Kidney (tissue), 13 donors: ENCODE measurements at regions not wholly inside any gene's neighbourhood (a gene's known extent, or its start where the extent isn't known, plus 50 kb on each side); places are given as distances from the start of the nearest gene placed in this dataset.

Experiments used
- DNase-seq, 5 donors: peaks; one replicate each; pipeline ENCODE4 v3.0.0-alpha.2; 2013 to 2020
- FAIRE-seq: peaks from 2 replicates; lab custom pipeline; 2012; peaks lifted over from hg19 to GRCh38; lab: Jason Lieb, UNC
- H3K27ac ChIP-seq, 2 donors: one replicate each; pipeline ENCODE4 v1.7.0; 2013; ENCODE audit warnings: low read depth in 2 of 2, low read length in 2 of 2, inconsistent platforms in 1 of 2
- H3K27me3 ChIP-seq: one replicate; pipeline ENCODE4 v1.7.1; 2013; ENCODE audit warnings: low read length, inconsistent platforms; ENCODE audit not compliant: control insufficient read depth, insufficient read depth
- H3K36me3 ChIP-seq, 3 donors: one replicate each; pipeline versions ENCODE4 v1.7.0 to v1.7.1; 2013; ENCODE audit warnings: low read length in 3 of 3, control low read depth in 1 of 3, inconsistent platforms in 1 of 3; ENCODE audit not compliant: insufficient read depth in 3 of 3, control insufficient read depth in 2 of 3
- H3K4me1 ChIP-seq, 3 donors: one replicate each; pipeline versions ENCODE4 v1.7.0 to v1.7.1; 2013; ENCODE audit warnings: low read length in 3 of 3, inconsistent platforms in 1 of 3, low read depth in 1 of 3; ENCODE audit not compliant: control insufficient read depth in 2 of 3, insufficient read depth in 2 of 3
- H3K4me3 ChIP-seq, 3 donors: one replicate each; pipeline versions ENCODE4 v1.7.0 to v1.8.1; 2013; ENCODE audit warnings: low read length in 3 of 3, control low read depth in 1 of 3, inconsistent platforms in 1 of 3
- H3K9ac ChIP-seq, 3 donors: one replicate each; pipeline versions ENCODE4 v1.7.0 to v1.7.1; 2013; ENCODE audit warnings: low read length in 3 of 3, control low read depth in 1 of 3, inconsistent platforms in 1 of 3
- H3K9me3 ChIP-seq, 3 donors: one replicate each; pipeline versions ENCODE4 v1.7.0 to v1.7.1; 2013; ENCODE audit warnings: low read length in 3 of 3, control low read depth in 1 of 3, inconsistent platforms in 1 of 3; ENCODE audit not compliant: control insufficient read depth in 2 of 3, insufficient read depth in 1 of 3
- CTCF ChIP-seq: IDR thresholded peaks from 3 replicates; pipeline ENCODE4 v1.5.1; 2012; ENCODE audit warnings: mild to moderate bottlenecking, moderate library complexity, borderline replicate concordance; ENCODE audit not compliant: insufficient read depth; ENCODE audit errors: extremely low read depth
- intact Hi-C: fragments of 100-400 bp; cut with DNase I; formaldehyde crosslinking; loops from one replicate; pipeline ENCODE4 v1.11.1; 2022
- donor health status: control.
- donor health status: control.
- donor health status: control.
- donor health status: control.
- donor health status: control.
- donor health status: DM: yes; HTN: yes; CAD: no.
- donor health status: Normal renal cell carcinoma (clear cell type).

- no peak for DNase-seq
- no peak overlapping the region for H3K27ac ChIP-seq
These were observed 218.3 kb upstream of the CNKSR2 start for GRCh38 chrX:21155916-21156315.

GRCh38 chrX:21156632-21157031, 217.6 kb upstream of the CNKSR2 start:
- H3K4me3 ChIP-seq, result no peak overlapping the region
- no peaks in the 10 kb centered on the region for H3K4me1 ChIP-seq
- no peak for TF ChIP-seq CTCF
- no peak overlapping the region for H3K27ac ChIP-seq
- FAIRE-seq (no peak), DNase-seq (no peak)
- intact Hi-C loops, result no loop called here
- H3K9me3 ChIP-seq, result no peaks in the 10 kb centered on the region
- no peaks in the 10 kb centered on the region for H3K36me3 ChIP-seq
- H3K27me3 ChIP-seq, result no peaks in the 10 kb centered on the region
- H3K9ac ChIP-seq, result no peak overlapping the region

More at GRCh38 chrX:21155916-21156315, 218.3 kb upstream of the CNKSR2 start:
- H3K27me3 ChIP-seq, result no peaks in the 10 kb centered on the region
- no peak for TF ChIP-seq CTCF
- intact Hi-C loops, result no loop called here
- FAIRE-seq, result no peak
- no peak overlapping the region for H3K9ac ChIP-seq
- H3K36me3 ChIP-seq, result no peaks in the 10 kb centered on the region
- H3K9me3 ChIP-seq, result no peaks in the 10 kb centered on the region
- no peaks in the 10 kb centered on the region for H3K4me1 ChIP-seq
- H3K4me3 ChIP-seq, result no peak overlapping the region

- FAIRE-seq (no peak), DNase-seq (no peak)
- no peak for TF ChIP-seq CTCF
- Histone ChIP-seq H3K9me3 (no peaks in the 10 kb centered on the region), H3K4me3 (no peak overlapping the region), H3K27me3 (no peaks in the 10 kb centered on the region), H3K36me3 (no peaks in the 10 kb centered on the region), H3K9ac (no peak overlapping the region), H3K27ac (no peak overlapping the region), H3K4me1 (no peaks in the 10 kb centered on the region)
- intact Hi-C loops, result no loop called here
These were observed 215.5 kb upstream of the CNKSR2 start for GRCh38 chrX:21158678-21159077.
